Left renal pelvis (tissue), 4 donors: ENCODE measurements at regions not wholly inside any gene's neighbourhood (a gene's known extent, or its start where the extent isn't known, plus 50 kb on each side); places are given as distances from the start of the nearest gene placed in this dataset.

Source experiments
- DNase-seq, 4 donors: peaks; one replicate each; pipeline ENCODE4 v3.0.0-alpha.2; 2013; ENCODE audit warnings: low read depth in 4 of 4, low spot score in 3 of 4

GRCh38 chr6:33924681-33925080 lies 120.9 kb upstream of the MLN start:
- DNase-seq, result no peak

- DNase-seq, result no peak
These were observed 120.2 kb upstream of the MLN start for GRCh38 chr6:33923857-33924514.

GRCh38 chr6:33921745-33922144 lies 117.9 kb upstream of the MLN start:
- DNase-seq, result no peak

GRCh38 chr6:33918175-33918695 lies 114.4 kb upstream of the MLN start:
- no peak for DNase-seq

GRCh38 chr6:33915134-33915533 lies 111.3 kb upstream of the MLN start:
- no peak for DNase-seq

- DNase-seq, result no peak
These were observed 110.8 kb upstream of the MLN start for GRCh38 chr6:33914645-33915044.

- no peak for DNase-seq
These were observed 108.4 kb upstream of the MLN start for GRCh38 chr6:33912195-33912594.

- no peak for DNase-seq
These were observed 107.7 kb upstream of the MLN start for GRCh38 chr6:33911488-33911887.

GRCh38 chr6:33910594-33910993 lies 106.8 kb upstream of the MLN start:
- DNase-seq, result no peak

- no peak for DNase-seq
These were observed 105.9 kb upstream of the MLN start for GRCh38 chr6:33909737-33910136.

- no peak for DNase-seq
These were observed 104.2 kb upstream of the MLN start for GRCh38 chr6:33908025-33908424.

GRCh38 chr6:33907227-33907626 lies 103.4 kb upstream of the MLN start:
- DNase-seq, result no peak

GRCh38 chr6:33906439-33906838 lies 102.6 kb upstream of the MLN start:
- no peak for DNase-seq

GRCh38 chr6:33905071-33905609 lies 101.3 kb upstream of the MLN start:
- no peak for DNase-seq

- no peak for DNase-seq
These were observed 100.9 kb upstream of the MLN start for GRCh38 chr6:33904747-33905065.

- no peak for DNase-seq
These were observed 100.4 kb upstream of the MLN start for GRCh38 chr6:33904050-33904746.

GRCh38 chr6:33903579-33903978 lies 99.8 kb upstream of the MLN start:
- no peak for DNase-seq

GRCh38 chr6:33902457-33902853 lies 98.7 kb upstream of the MLN start:
- DNase-seq, result no peak

GRCh38 chr6:33901822-33902456 lies 98.1 kb upstream of the MLN start:
- no peak for DNase-seq

GRCh38 chr6:33898771-33899170 lies 95.0 kb upstream of the MLN start:
- DNase-seq, result no peak

GRCh38 chr6:33897189-33897780 lies 93.5 kb upstream of the MLN start:
- no peak for DNase-seq
